BLaER1 treated with 17β-estradiol and CSF1 and Interleukin-3, amounts not matched to agents 10 nM and 100 nM (cell line): ENCODE measurements at regions not wholly inside any gene's neighbourhood (a gene's known extent, or its start where the extent isn't known, plus 50 kb on each side); places are given as distances from the start of the nearest gene placed in this dataset.

Experiments
- H3K27ac ChIP-seq, 11 experiments: shearing (Covaris generic); formaldehyde crosslinking; 2 replicates each; pipeline ENCODE4 v1.8.1; 2022
- H3K27me3 ChIP-seq, 11 experiments: shearing (Covaris generic); formaldehyde crosslinking; 2 replicates each; pipeline ENCODE4 v1.8.1; 2022
- H3K36me3 ChIP-seq, 11 experiments: shearing (Covaris generic); formaldehyde crosslinking; 2 replicates each; pipeline ENCODE4 v1.8.1; 2022
- H3K4me1 ChIP-seq, 10 experiments: shearing (Covaris generic); formaldehyde crosslinking; 2 replicates each; pipeline ENCODE4 v1.8.1; 2022
- H3K4me2 ChIP-seq, 11 experiments: shearing (Covaris generic); formaldehyde crosslinking; 2 replicates each; pipeline ENCODE4 v1.8.1; 2022
- H3K4me3 ChIP-seq, 10 experiments: shearing (Covaris generic); formaldehyde crosslinking; 2 replicates each; pipeline ENCODE4 v1.8.1; 2022
- H3K9ac ChIP-seq, 11 experiments: shearing (Covaris generic); formaldehyde crosslinking; 2 replicates each; pipeline ENCODE4 v1.8.1; 2022
- H3K9me3 ChIP-seq, 11 experiments: shearing (Covaris generic); formaldehyde crosslinking; replicated peaks in 1 of 11; 2 replicates each; pipeline ENCODE4 v1.8.1; 2022
- H4K20me1 ChIP-seq, 11 experiments: shearing (Covaris generic); formaldehyde crosslinking; 2 replicates each; pipeline ENCODE4 v1.8.1; 2022
- Cebpa-rat ChIP-seq, 11 experiments: shearing (Covaris generic); IDR thresholded peaks; 2 replicates each; pipeline ENCODE4 v1.8.1; 2022

- Histone ChIP-seq H3K36me3 (no peaks in the 10 kb centered on the region), H3K4me1 (no peaks in the 10 kb centered on the region), H4K20me1 (no peaks in the 10 kb centered on the region), H3K9me3 (peaks cover 0 to 7% (median 0%) of the 10 kb centered on the region in 11 experiments; a peak in 1 of 22 replicates), H3K4me3 (no peak overlapping the region), H3K4me2 (no peak overlapping the region), H3K27me3 (no peaks in the 10 kb centered on the region), H3K9ac (no peak overlapping the region), H3K27ac (no peak overlapping the region)
- no peak for TF ChIP-seq Cebpa-rat (IDR thresholded peaks at IDR 0.05)
Measured at GRCh38 chr6:74588094-74588832, 617.6 kb downstream of the COL12A1 start.

- H3K9me3 ChIP-seq: peaks cover 0 to 7% (median 0%) of the 10 kb centered on the region in 11 experiments; a peak in 1 of 22 replicates
- H3K36me3 ChIP-seq: no peaks in the 10 kb centered on the region
- H3K4me1 ChIP-seq: no peaks in the 10 kb centered on the region
- no peak overlapping the region for H3K4me3 ChIP-seq
- H4K20me1 ChIP-seq: no peaks in the 10 kb centered on the region
- H3K27ac ChIP-seq: no peak overlapping the region
- H3K9ac ChIP-seq: no peak overlapping the region
- TF ChIP-seq Cebpa-rat (IDR thresholded peaks at IDR 0.05): no peak
- no peaks in the 10 kb centered on the region for H3K27me3 ChIP-seq
- no peak overlapping the region for H3K4me2 ChIP-seq
Measured at GRCh38 chr6:74587386-74587785, 618.5 kb downstream of the COL12A1 start.

GRCh38 chr6:74585753-74586152, 620.1 kb downstream of the COL12A1 start:
- H3K9me3 ChIP-seq: no peaks in the 10 kb centered on the region; a peak in 1 of 22 replicates
- no peak overlapping the region for H3K9ac ChIP-seq
- H4K20me1 ChIP-seq: no peaks in the 10 kb centered on the region
- no peak for TF ChIP-seq Cebpa-rat (IDR thresholded peaks at IDR 0.05)
- no peaks in the 10 kb centered on the region for H3K27me3 ChIP-seq
- no peaks in the 10 kb centered on the region for H3K36me3 ChIP-seq
- no peak overlapping the region for H3K27ac ChIP-seq
- H3K4me1 ChIP-seq: no peaks in the 10 kb centered on the region
- H3K4me3 ChIP-seq: no peak overlapping the region
- no peak overlapping the region for H3K4me2 ChIP-seq

GRCh38 chr6:74581681-74582080, 624.2 kb downstream of the COL12A1 start:
- Histone ChIP-seq H4K20me1 (no peaks in the 10 kb centered on the region), H3K4me2 (no peak overlapping the region), H3K9ac (no peak overlapping the region), H3K4me1 (peaks cover 0 to 15% (median 9%) of the 10 kb centered on the region in 10 experiments; a peak in 10 of 20 replicates), H3K36me3 (no peaks in the 10 kb centered on the region), H3K9me3 (no peaks in the 10 kb centered on the region), H3K27ac (no peak overlapping the region), H3K27me3 (no peaks in the 10 kb centered on the region), H3K4me3 (no peak overlapping the region)
- no peak for TF ChIP-seq Cebpa-rat (IDR thresholded peaks at IDR 0.05)

GRCh38 chr6:74579794-74580193, 626.1 kb downstream of the COL12A1 start:
- Histone ChIP-seq H3K36me3 (no peaks in the 10 kb centered on the region), H3K4me1 (peaks cover 0 to 15% (median 9%) of the 10 kb centered on the region in 10 experiments; a peak in 10 of 20 replicates), H4K20me1 (no peaks in the 10 kb centered on the region), H3K27ac (no peak overlapping the region), H3K9me3 (no peaks in the 10 kb centered on the region), H3K27me3 (no peaks in the 10 kb centered on the region), H3K9ac (no peak overlapping the region), H3K4me3 (no peak overlapping the region), H3K4me2 (no peak overlapping the region)
- TF ChIP-seq Cebpa-rat (IDR thresholded peaks at IDR 0.05): no peak

GRCh38 chr6:74579047-74579446, 626.8 kb downstream of the COL12A1 start:
- TF ChIP-seq Cebpa-rat (IDR thresholded peaks at IDR 0.05): no peak

GRCh38 chr6:74578339-74578738, 627.5 kb downstream of the COL12A1 start:
- H4K20me1 ChIP-seq: no peaks in the 10 kb centered on the region
- H3K4me1 ChIP-seq: peaks cover 0 to 15% (median 9%) of the 10 kb centered on the region in 10 experiments; a peak in 10 of 20 replicates
- TF ChIP-seq Cebpa-rat (IDR thresholded peaks at IDR 0.05): no peak
- H3K36me3 ChIP-seq: no peaks in the 10 kb centered on the region
- no peak overlapping the region for H3K4me3 ChIP-seq
- no peaks in the 10 kb centered on the region for H3K27me3 ChIP-seq
- no peak overlapping the region for H3K9ac ChIP-seq
- H3K4me2 ChIP-seq: peak overlapping the region in 6 of 11 experiments; percentile 1 to 35 (median 23); a peak in 6 of 22 replicates
- H3K9me3 ChIP-seq: no peaks in the 10 kb centered on the region
- peak overlapping the region in 1 of 11 experiments; percentile 27; a peak in 2 of 22 replicates for H3K27ac ChIP-seq

More at GRCh38 chr6:74579047-74579446, 626.8 kb downstream of the COL12A1 start:
- H4K20me1 ChIP-seq: no peaks in the 10 kb centered on the region
- H3K27me3 ChIP-seq: no peaks in the 10 kb centered on the region
- no peak overlapping the region for H3K4me3 ChIP-seq
- H3K36me3 ChIP-seq: no peaks in the 10 kb centered on the region
- H3K4me2 ChIP-seq: no peak overlapping the region; a peak in 1 of 22 replicates
- no peaks in the 10 kb centered on the region for H3K9me3 ChIP-seq
- peaks cover 0 to 15% (median 9%) of the 10 kb centered on the region in 10 experiments; a peak in 10 of 20 replicates for H3K4me1 ChIP-seq
- no peak overlapping the region for H3K9ac ChIP-seq
- H3K27ac ChIP-seq: no peak overlapping the region

- Histone ChIP-seq H3K27me3 (no peaks in the 10 kb centered on the region), H3K9me3 (no peaks in the 10 kb centered on the region), H3K4me1 (peaks cover 0 to 15% (median 9%) of the 10 kb centered on the region in 10 experiments; a peak in 10 of 20 replicates), H3K4me3 (no peak overlapping the region), H3K9ac (no peak overlapping the region), H4K20me1 (no peaks in the 10 kb centered on the region), H3K27ac (no peak overlapping the region), H3K36me3 (no peaks in the 10 kb centered on the region), H3K4me2 (peak overlapping the region in 6 of 11 experiments; percentile 1 to 35 (median 20); a peak in 4 of 22 replicates)
- no peak for TF ChIP-seq Cebpa-rat (IDR thresholded peaks at IDR 0.05)
Measured at GRCh38 chr6:74577619-74578018, 628.2 kb downstream of the COL12A1 start.

- no peak overlapping the region for H3K9ac ChIP-seq
- no peaks in the 10 kb centered on the region for H4K20me1 ChIP-seq
- H3K27me3 ChIP-seq: no peaks in the 10 kb centered on the region
- H3K27ac ChIP-seq: no peak overlapping the region
- peaks cover 0 to 15% (median 9%) of the 10 kb centered on the region in 10 experiments; a peak in 12 of 20 replicates for H3K4me1 ChIP-seq
- TF ChIP-seq Cebpa-rat (IDR thresholded peaks at IDR 0.05): no peak
- no peak overlapping the region for H3K4me3 ChIP-seq
- H3K4me2 ChIP-seq: no peak overlapping the region
- H3K9me3 ChIP-seq: no peaks in the 10 kb centered on the region
- no peaks in the 10 kb centered on the region for H3K36me3 ChIP-seq
Measured at GRCh38 chr6:74574794-74575193, 631.1 kb downstream of the COL12A1 start.

GRCh38 chr6:74573613-74574012, 632.2 kb downstream of the COL12A1 start:
- no peaks in the 10 kb centered on the region for H3K27me3 ChIP-seq
- peaks cover 4 to 13% (median 10%) of the 10 kb centered on the region in 10 experiments; a peak in 13 of 20 replicates for H3K4me1 ChIP-seq
- H3K27ac ChIP-seq: no peak overlapping the region
- H4K20me1 ChIP-seq: no peaks in the 10 kb centered on the region
- H3K9ac ChIP-seq: no peak overlapping the region
- H3K9me3 ChIP-seq: no peaks in the 10 kb centered on the region
- no peaks in the 10 kb centered on the region for H3K36me3 ChIP-seq
- H3K4me3 ChIP-seq: no peak overlapping the region
- no peak for TF ChIP-seq Cebpa-rat (IDR thresholded peaks at IDR 0.05)
- H3K4me2 ChIP-seq: no peak overlapping the region
